Gastrocnemius medialis (tissue), 4 donors: ENCODE measurements at regions not wholly inside any gene's neighbourhood (a gene's known extent, or its start where the extent isn't known, plus 50 kb on each side); places are given as distances from the start of the nearest gene placed in this dataset.

Source experiments
- CTCF ChIP-seq, 5 experiments: fragments of 450-650 bp in 3 of 5; fragments of 200-600 bp in 2 of 5; sonication (generic) in 2 of 5; IDR thresholded peaks in 4 of 5; conservative IDR thresholded peaks in 1 of 5; 1 replicate in 4 of 5; 2 replicates in 1 of 5; pipeline ENCODE4 v1.5.1; 2016 to 2019; ENCODE audit warnings: antibody characterized with exemption in 5 of 5, mild to moderate bottlenecking in 3 of 5, moderate library complexity in 3 of 5
- POLR2A ChIP-seq, 2 donors: fragments of 450-650 bp; IDR thresholded peaks; one replicate each; pipeline ENCODE4 v1.6.1; 2017; ENCODE audit warnings: antibody characterized with exemption in 2 of 2, mild to moderate bottlenecking in 2 of 2, moderate library complexity in 2 of 2

DNA sequence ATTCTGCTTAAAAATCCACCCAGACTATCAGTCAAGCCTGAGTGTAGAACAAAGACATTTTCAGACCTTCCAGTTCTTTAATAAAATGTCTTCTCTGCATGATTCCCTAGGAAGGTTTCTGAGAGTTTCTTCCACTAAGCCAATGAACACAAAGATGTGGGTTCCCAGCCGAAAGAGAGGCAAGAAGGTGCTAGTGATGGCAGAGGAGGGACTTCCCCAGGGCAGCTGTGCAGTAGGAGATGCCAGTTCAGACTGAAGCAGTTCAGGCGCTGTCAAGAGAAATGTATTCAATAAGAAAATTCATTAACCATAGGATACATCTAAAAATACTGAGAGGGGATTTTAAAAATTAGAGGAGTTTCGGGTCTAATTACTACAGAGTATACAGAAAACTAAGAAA, 83.3 kb downstream of the RND3 start:
- TF ChIP-seq CTCF (IDR thresholded peaks at IDR 0.05 in 4 of 5, conservative IDR thresholded peaks at IDR 0.05 in 1 of 5) (no peak), POLR2A (IDR thresholded peaks at IDR 0.05) (no peak)
